H9 (cell line): ENCODE measurements at regions not wholly inside any gene's neighbourhood (a gene's known extent, or its start where the extent isn't known, plus 50 kb on each side); places are given as distances from the start of the nearest gene placed in this dataset.

Experiments
- DNase-seq: peaks from one replicate; pipeline ENCODE4 v3.0.0-alpha.2; 2017
- H2AFZ ChIP-seq: one replicate; pipeline ENCODE4 v1.6.1; 2013; ENCODE audit warnings: mild to moderate bottlenecking, low read length, control low read depth, moderate library complexity
- H2AK5ac ChIP-seq: 2 replicates; pipeline ENCODE4 v1.6.1; 2013; ENCODE audit warnings: low read length, control low read depth, mixed read lengths; ENCODE audit not compliant: insufficient read length
- H2BK120ac ChIP-seq: one replicate; pipeline ENCODE4 v1.6.1; 2013; ENCODE audit warnings: low read depth, mild to moderate bottlenecking, low read length, control low read depth, inconsistent platforms; ENCODE audit not compliant: poor library complexity, severe bottlenecking
- H2BK12ac ChIP-seq: 2 replicates; pipeline ENCODE4 v1.6.1; 2013; ENCODE audit warnings: low read length, control low read depth, mixed read lengths, low read depth; ENCODE audit not compliant: insufficient read length
- H2BK15ac ChIP-seq: 2 replicates; pipeline ENCODE4 v1.6.1; 2013; ENCODE audit warnings: low read depth, low read length, control low read depth
- H2BK20ac ChIP-seq: one replicate; pipeline ENCODE4 v1.6.1; 2013; ENCODE audit warnings: low read depth, mild to moderate bottlenecking, low read length, control low read depth, inconsistent platforms; ENCODE audit not compliant: poor library complexity, severe bottlenecking
- H2BK5ac ChIP-seq: 2 replicates; pipeline ENCODE4 v1.6.1; 2013; ENCODE audit warnings: low read length, control low read depth, mixed read lengths; ENCODE audit not compliant: insufficient read length
- H3K14ac ChIP-seq: 2 replicates; pipeline ENCODE4 v1.6.1; 2013; ENCODE audit warnings: low read length, control low read depth; ENCODE audit not compliant: insufficient read depth
- H3K18ac ChIP-seq: 2 replicates; pipeline ENCODE4 v1.6.1; 2013; ENCODE audit warnings: low read depth, mild to moderate bottlenecking, mixed read lengths, low read length, control low read depth; ENCODE audit not compliant: insufficient read length
- H3K23ac ChIP-seq: 2 replicates; pipeline ENCODE4 v1.6.1; 2013; ENCODE audit warnings: low read length, control low read depth, mixed read lengths, low read depth; ENCODE audit not compliant: insufficient read length
- H3K23me2 ChIP-seq: 2 replicates; pipeline ENCODE4 v1.6.1; 2013; ENCODE audit warnings: low read depth, mild to moderate bottlenecking, mixed read lengths, low read length, control low read depth; ENCODE audit not compliant: insufficient read length, poor library complexity, severe bottlenecking
- H3K27ac ChIP-seq: 2 replicates; pipeline ENCODE4 v1.5.1; 2013; ENCODE audit warnings: low read length, control low read depth, mixed read lengths, low read depth; ENCODE audit not compliant: insufficient read length
- H3K27me3 ChIP-seq: 2 replicates; pipeline ENCODE4 v1.6.1; 2013; ENCODE audit warnings: low read length, control low read depth, inconsistent platforms; ENCODE audit not compliant: insufficient read depth
- H3K4ac ChIP-seq: 2 replicates; pipeline ENCODE4 v1.6.1; 2013; ENCODE audit warnings: low read depth, mild to moderate bottlenecking, control low read depth, inconsistent platforms, low read length, moderate library complexity
- H3K4me1 ChIP-seq: 2 replicates; pipeline ENCODE4 v1.6.1; 2013; ENCODE audit warnings: low read length, control low read depth, inconsistent platforms; ENCODE audit not compliant: insufficient read depth
- H3K4me2 ChIP-seq: 2 replicates; pipeline ENCODE4 v1.6.1; 2013; ENCODE audit warnings: low read length, control low read depth, mixed read lengths; ENCODE audit not compliant: insufficient read length, insufficient read depth
- H3K56ac ChIP-seq: 2 replicates; pipeline ENCODE4 v1.6.1; 2013; ENCODE audit warnings: low read depth, mild to moderate bottlenecking, mixed read lengths, low read length, control low read depth; ENCODE audit not compliant: insufficient read length
- H3K79me1 ChIP-seq: 2 replicates; pipeline ENCODE4 v1.6.1; 2013; ENCODE audit warnings: low read depth, mild to moderate bottlenecking, moderate library complexity, low read length, control low read depth, inconsistent platforms; ENCODE audit not compliant: insufficient read depth, poor library complexity, severe bottlenecking
- H3K79me2 ChIP-seq: 2 replicates; pipeline ENCODE4 v1.6.1; 2013; ENCODE audit warnings: low read length, control low read depth, inconsistent platforms; ENCODE audit not compliant: insufficient read depth
- H3K9ac ChIP-seq: 2 replicates; pipeline ENCODE4 v1.6.1; 2013; ENCODE audit warnings: low read length, control low read depth, mixed read lengths; ENCODE audit not compliant: insufficient read length; ENCODE audit errors: extremely low read depth
- H3K9me3 ChIP-seq: one replicate; pipeline ENCODE4 v1.6.1; 2013; ENCODE audit warnings: low read depth, low read length, inconsistent platforms; ENCODE audit not compliant: control insufficient read depth
- H3T11ph ChIP-seq: one replicate; pipeline ENCODE4 v1.6.1; 2013; ENCODE audit warnings: mild to moderate bottlenecking, low read length, control low read depth, inconsistent platforms
- H4K20me1 ChIP-seq: one replicate; pipeline ENCODE4 v1.6.1; 2013; ENCODE audit not compliant: control insufficient read depth, insufficient read length, insufficient read depth
- H4K5ac ChIP-seq: 2 replicates; pipeline ENCODE4 v1.6.1; 2013; ENCODE audit warnings: low read depth, mild to moderate bottlenecking, mixed read lengths, low read length, control low read depth; ENCODE audit not compliant: insufficient read length
- H4K8ac ChIP-seq: replicated peaks from 2 replicates; pipeline ENCODE4 v1.6.1; 2013; ENCODE audit warnings: low read length, control low read depth, mixed read lengths, low read depth; ENCODE audit not compliant: insufficient read length
- H4K91ac ChIP-seq: 2 replicates; pipeline ENCODE4 v1.6.1; 2013; ENCODE audit warnings: low read depth, mild to moderate bottlenecking, moderate library complexity, mixed read lengths, low read length, control low read depth; ENCODE audit not compliant: insufficient read length
- H3K27ac Mint-ChIP-seq, 3 experiments: 2 replicates in 2 of 3; 3 replicates in 1 of 3; pipeline ENCODE4 v1.8.0; 2020 to 2021; ENCODE audit warnings: mixed read lengths in 3 of 3, mild to moderate bottlenecking in 1 of 3, moderate library complexity in 1 of 3
- H3K27me3 Mint-ChIP-seq: 2 replicates; pipeline ENCODE4 v1.8.0; 2021; ENCODE audit warnings: low read depth, mild to moderate bottlenecking, moderate library complexity, mixed read lengths
- H3K36me3 Mint-ChIP-seq, 3 experiments: 2 replicates in 2 of 3; 3 replicates in 1 of 3; pipeline ENCODE4 v1.8.0; 2020 to 2021; ENCODE audit warnings: low read depth in 3 of 3, mixed read lengths in 3 of 3; ENCODE audit not compliant: insufficient read depth in 1 of 3
- H3K4me1 Mint-ChIP-seq, 2 experiments: 2 replicates each; pipeline ENCODE4 v1.8.0; 2020; ENCODE audit warnings: mixed read lengths in 2 of 2
- H3K4me3 Mint-ChIP-seq, 2 experiments: 2 replicates in 1 of 2; 3 replicates in 1 of 2; pipeline ENCODE4 v1.8.0; 2020 to 2021; ENCODE audit warnings: mild to moderate bottlenecking in 2 of 2, mixed read lengths in 2 of 2, moderate library complexity in 1 of 2
- H3K9me3 Mint-ChIP-seq, 2 experiments: 2 replicates in 1 of 2; 3 replicates in 1 of 2; pipeline ENCODE4 v1.8.0; 2020; ENCODE audit warnings: mild to moderate bottlenecking in 2 of 2, mixed read lengths in 2 of 2, moderate library complexity in 1 of 2
- WGBS: extraction: QIAGEN DNeasy Blood & Tissue Kit; methylation state at CpG from one replicate; pipeline ENCODE4 v1.1.7; 2013; ENCODE audit warnings: missing lambda C conversion rate, low lambda C conversion rate, mixed read lengths; ENCODE audit not compliant: insufficient read length; ENCODE audit errors: extremely low coverage; 5-methylcytosine and 5-hydroxymethylcytosine counted together
- TF ChIP-seq, protein P1 (sequence below): fragments of 200-600 bp; sonication (generic); conservative IDR thresholded peaks from 3 replicates; pipeline ENCODE4 v1.8.0; 2021; ENCODE audit warnings: antibody characterized with exemption, mild to moderate bottlenecking

GRCh38 chr11:127651888-127652221, 651.3 kb upstream of the KIRREL3 start:
- H3K9me3 ChIP-seq, result no peaks in the 10 kb centered on the region
- H3K79me1 ChIP-seq, result no peaks in the 10 kb centered on the region
- no peak overlapping the region for H2BK120ac ChIP-seq
- no peak overlapping the region for H3K4ac ChIP-seq
- H3T11ph ChIP-seq, result no peak overlapping the region
- no peak overlapping the region for H4K8ac ChIP-seq
- no peaks in the 10 kb centered on the region for H3K23me2 ChIP-seq
- H3K56ac ChIP-seq, result no peak overlapping the region
- no peak overlapping the region for H3K27ac ChIP-seq
- H3K23ac ChIP-seq, result no peak overlapping the region
- TF ChIP-seq, protein P1, sequence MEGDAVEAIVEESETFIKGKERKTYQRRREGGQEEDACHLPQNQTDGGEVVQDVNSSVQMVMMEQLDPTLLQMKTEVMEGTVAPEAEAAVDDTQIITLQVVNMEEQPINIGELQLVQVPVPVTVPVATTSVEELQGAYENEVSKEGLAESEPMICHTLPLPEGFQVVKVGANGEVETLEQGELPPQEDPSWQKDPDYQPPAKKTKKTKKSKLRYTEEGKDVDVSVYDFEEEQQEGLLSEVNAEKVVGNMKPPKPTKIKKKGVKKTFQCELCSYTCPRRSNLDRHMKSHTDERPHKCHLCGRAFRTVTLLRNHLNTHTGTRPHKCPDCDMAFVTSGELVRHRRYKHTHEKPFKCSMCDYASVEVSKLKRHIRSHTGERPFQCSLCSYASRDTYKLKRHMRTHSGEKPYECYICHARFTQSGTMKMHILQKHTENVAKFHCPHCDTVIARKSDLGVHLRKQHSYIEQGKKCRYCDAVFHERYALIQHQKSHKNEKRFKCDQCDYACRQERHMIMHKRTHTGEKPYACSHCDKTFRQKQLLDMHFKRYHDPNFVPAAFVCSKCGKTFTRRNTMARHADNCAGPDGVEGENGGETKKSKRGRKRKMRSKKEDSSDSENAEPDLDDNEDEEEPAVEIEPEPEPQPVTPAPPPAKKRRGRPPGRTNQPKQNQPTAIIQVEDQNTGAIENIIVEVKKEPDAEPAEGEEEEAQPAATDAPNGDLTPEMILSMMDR, result no peak
- no peak overlapping the region for H4K5ac ChIP-seq
- no peak overlapping the region for H3K9ac ChIP-seq
- H2AK5ac ChIP-seq, result no peak overlapping the region
- no peak overlapping the region for H3K18ac ChIP-seq
- H2AFZ ChIP-seq, result no peak overlapping the region
- no peaks in the 10 kb centered on the region for H3K27me3 ChIP-seq
- WGBS, result no CpG with 5 or more reads among the region's 1 CpG
- Mint-ChIP-seq H3K36me3 (no peaks in the 10 kb centered on the region), H3K4me1 (peaks cover 5 to 8% of the 10 kb centered on the region in 2 experiments), H3K9me3 (0 out of 5 replicates have a peak, but pooled peaks cover 0 to 2% of the 10 kb centered on the region in 2 experiments), H3K4me3 (no peak overlapping the region), H3K27ac (no peak overlapping the region), H3K27me3 (peaks cover 3% of the 10 kb centered on the region; the same call in 1 of the 2 replicates)
- H3K4me2 ChIP-seq, result no peak overlapping the region
- no peaks in the 10 kb centered on the region; the same call in 1 of the 2 replicates for H3K4me1 ChIP-seq
- no peak overlapping the region for H2BK15ac ChIP-seq
- H3K14ac ChIP-seq, result no peak overlapping the region
- H4K91ac ChIP-seq, result no peak overlapping the region
- H2BK5ac ChIP-seq, result no peak overlapping the region
- no peak overlapping the region for H2BK20ac ChIP-seq
- H4K20me1 ChIP-seq, result no peaks in the 10 kb centered on the region
- H2BK12ac ChIP-seq, result no peak overlapping the region
- H3K79me2 ChIP-seq, result no peaks in the 10 kb centered on the region
- DNase-seq, result no peak
